ENCODE measurements at regions not wholly inside any gene's neighbourhood (a gene's known extent, or its start where the extent isn't known, plus 50 kb on each side); places are given as distances from the start of the nearest gene placed in this dataset.

GRCh38 chr1:119245881-119246280 is 105.4 kb upstream of the WARS2 start:
- no peak for TF ChIP-seq ELF4 (IDR thresholded peaks at IDR 0.05)
- TF ChIP-seq CTBP1 (IDR thresholded peaks at IDR 0.05; ENCODE audit: borderline replicate concordance), result no peak
- TF ChIP-seq PKNOX1 (IDR thresholded peaks at IDR 0.05), result no peak
- no peak for TF ChIP-seq SP1 (IDR thresholded peaks at IDR 0.05)
- TF ChIP-seq BHLHE40 (IDR thresholded peaks at IDR 0.05; ENCODE audit: borderline replicate concordance), result no peak
- TF ChIP-seq LEF1 (IDR thresholded peaks at IDR 0.05; ENCODE audit: borderline replicate concordance), result no peak
- TF ChIP-seq FOXA1 (IDR thresholded peaks at IDR 0.05), result no peak
- no peak for TF ChIP-seq SUZ12 (IDR thresholded peaks at IDR 0.05)
- TF ChIP-seq FOXK2 (IDR thresholded peaks at IDR 0.05), result no peak
- no peak for TF ChIP-seq FOXM1 (IDR thresholded peaks at IDR 0.05; ENCODE audit: borderline replicate concordance)
- TF ChIP-seq ZNF384 (IDR thresholded peaks at IDR 0.05), result no peak
